GM19099 (cell line): ENCODE measurements at regions not wholly inside any gene's neighbourhood (a gene's known extent, or its start where the extent isn't known, plus 50 kb on each side); places are given as distances from the start of the nearest gene placed in this dataset.

Experiments
- POLR2A ChIP-seq: IDR thresholded peaks from 3 replicates; pipeline ENCODE4 v1.6.1; 2011; ENCODE audit warnings: low read depth; ENCODE audit not compliant: insufficient read length; ENCODE audit errors: extremely low read depth

- no peak for TF ChIP-seq POLR2A
Observed at GRCh38 chr6:120564779-120565178, 769.5 kb downstream of the TBC1D32 start.

- no peak for TF ChIP-seq POLR2A
Observed at GRCh38 chr6:120558294-120558693, 776.0 kb downstream of the TBC1D32 start.

GRCh38 chr6:120557554-120557953 is 776.7 kb downstream of the TBC1D32 start:
- TF ChIP-seq POLR2A: no peak

- no peak for TF ChIP-seq POLR2A
Observed at GRCh38 chr6:120556491-120556890, 777.8 kb downstream of the TBC1D32 start.

- TF ChIP-seq POLR2A: no peak
Observed at GRCh38 chr6:120553353-120553752, 780.9 kb downstream of the TBC1D32 start.

GRCh38 chr6:120545353-120545752 is 788.9 kb downstream of the TBC1D32 start:
- no peak for TF ChIP-seq POLR2A

- no peak for TF ChIP-seq POLR2A
Observed at GRCh38 chr6:120534954-120535353, 799.3 kb downstream of the TBC1D32 start.

- TF ChIP-seq POLR2A: no peak
Observed at GRCh38 chr6:120526576-120526975, 807.7 kb downstream of the TBC1D32 start.

GRCh38 chr6:120514544-120514943 is 819.7 kb downstream of the TBC1D32 start:
- no peak for TF ChIP-seq POLR2A

GRCh38 chr6:120511712-120512111 is 822.6 kb downstream of the TBC1D32 start:
- no peak for TF ChIP-seq POLR2A

GRCh38 chr6:120498711-120499110 is 835.6 kb downstream of the TBC1D32 start:
- TF ChIP-seq POLR2A: no peak

GRCh38 chr6:120496661-120497060 is 837.6 kb downstream of the TBC1D32 start:
- TF ChIP-seq POLR2A: no peak

GRCh38 chr6:120493505-120493904 is 840.8 kb downstream of the TBC1D32 start:
- no peak for TF ChIP-seq POLR2A

GRCh38 chr6:120489941-120490340 is 844.3 kb downstream of the TBC1D32 start:
- no peak for TF ChIP-seq POLR2A

GRCh38 chr6:120484146-120484545 is 850.1 kb downstream of the TBC1D32 start:
- no peak for TF ChIP-seq POLR2A

GRCh38 chr6:120478650-120479049 is 855.6 kb downstream of the TBC1D32 start:
- no peak for TF ChIP-seq POLR2A

- TF ChIP-seq POLR2A: no peak
Observed at GRCh38 chr6:120473804-120474203, 860.5 kb downstream of the TBC1D32 start.
